NOMO-1 treated with DMSO at 0.1 percent for 48 hours (cell line): ENCODE measurements at regions not wholly inside any gene's neighbourhood (a gene's known extent, or its start where the extent isn't known, plus 50 kb on each side); places are given as distances from the start of the nearest gene placed in this dataset.
A peak's percentile ranks its signal among the peaks of the same experiment; 100 is the strongest.

Source experiments
- DNase-seq: peaks from one replicate; lab custom pipeline; 2025; ENCODE audit not compliant: unreplicated experiment; lab: John Stamatoyannopoulos, UW

- no peak for DNase-seq
Observed at GRCh38 chr2:238985041-238985729, 137.3 kb downstream of the TWIST2 start.

GRCh38 chr2:238985931-238986446 lies 138.1 kb downstream of the TWIST2 start:
- no peak for DNase-seq

DNA sequence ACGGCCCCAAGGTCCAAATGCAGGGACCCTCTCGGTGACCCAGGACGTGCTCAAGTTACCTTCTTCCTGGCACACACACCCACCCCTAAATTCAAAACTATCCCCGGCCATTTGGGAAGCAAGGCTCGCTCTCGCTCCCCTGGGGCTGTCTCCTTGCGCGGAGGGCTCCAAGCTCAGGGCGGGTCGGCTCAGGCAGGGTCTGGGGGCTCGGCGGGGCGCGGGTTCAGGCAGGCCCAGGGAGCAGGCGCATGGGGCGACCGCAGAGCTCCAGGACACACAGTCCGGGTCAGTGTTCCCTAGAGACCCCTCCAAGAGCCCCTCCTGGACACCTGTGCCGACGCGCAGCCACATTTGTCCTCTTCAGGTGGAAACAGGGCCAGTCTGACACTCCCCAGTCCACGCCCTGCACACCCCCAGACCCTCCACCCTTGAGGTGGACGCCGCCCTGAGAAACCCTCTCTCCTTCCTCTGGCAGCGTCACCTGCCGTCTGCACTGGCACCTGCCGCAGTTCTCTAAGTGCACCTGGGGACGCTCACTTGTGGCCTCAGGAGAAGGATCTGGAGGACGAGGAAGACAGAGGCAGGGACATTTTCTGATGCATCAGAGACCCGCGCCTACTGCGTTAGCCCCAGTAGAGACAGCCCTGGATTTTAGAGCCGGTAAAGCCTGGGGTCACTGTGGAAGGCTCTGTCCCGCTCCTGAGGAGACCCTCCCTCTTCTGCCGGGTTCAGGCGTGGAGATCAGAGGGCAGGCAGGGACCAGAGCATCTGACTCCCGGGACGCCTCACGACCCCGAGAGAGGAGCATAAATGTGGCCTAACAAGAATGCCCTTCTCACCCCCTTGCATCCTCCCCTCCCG lies 138.8 kb downstream of the TWIST2 start:
- DNase-seq = no peak

DNA sequence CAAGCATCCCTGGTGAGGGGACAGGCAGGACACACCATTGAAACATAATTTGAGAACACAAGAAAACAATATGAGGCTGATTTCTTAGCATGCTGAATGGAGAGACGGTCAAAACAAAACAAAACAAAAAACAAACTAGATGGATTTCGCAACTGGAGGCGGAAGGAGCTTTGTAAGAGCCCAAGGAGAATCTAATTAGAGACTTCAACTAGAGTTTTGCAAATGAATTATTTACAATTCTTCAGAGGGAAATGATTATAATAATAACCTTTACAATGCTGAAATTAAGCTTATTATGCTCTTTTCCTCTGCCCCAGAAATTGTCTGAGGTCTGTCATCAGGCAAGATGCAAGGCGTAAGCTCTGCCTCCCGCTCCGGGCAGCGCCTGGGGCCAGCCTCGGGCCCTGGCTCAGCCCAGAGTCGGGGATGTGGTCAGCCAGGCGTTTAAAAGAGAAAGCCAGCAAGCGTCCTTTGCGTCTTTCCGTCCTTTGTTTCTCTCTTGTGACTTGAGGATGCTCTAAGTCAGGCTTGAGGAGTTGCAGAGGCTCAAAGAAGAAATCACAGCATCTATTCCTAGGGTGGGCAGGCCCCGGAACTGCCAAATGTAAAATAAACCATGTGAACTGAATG lies 139.6 kb downstream of the TWIST2 start:
- no peak for DNase-seq

- DNase-seq = peak; percentile 30
Observed at GRCh38 chr2:238988105-238988504, 140.2 kb downstream of the TWIST2 start.

DNA sequence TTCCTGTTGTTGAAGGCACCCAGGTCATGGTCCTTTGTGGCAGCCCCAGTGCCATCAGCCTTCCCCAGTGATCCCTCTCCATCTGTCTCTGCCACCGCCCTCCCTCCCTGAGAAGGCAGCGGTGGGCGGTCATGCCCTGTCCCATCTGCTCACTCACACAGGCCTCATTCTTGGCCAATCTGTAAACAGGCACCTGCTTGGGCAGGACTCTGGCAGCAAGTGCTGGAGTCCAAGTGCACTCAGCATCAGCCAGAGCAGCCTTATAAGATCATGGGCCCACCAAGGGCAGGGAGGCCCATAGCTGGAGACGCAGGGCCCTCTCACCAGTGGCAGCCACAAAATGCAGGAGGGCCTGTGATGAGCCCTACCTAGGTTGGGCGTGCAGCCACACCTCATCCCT lies 140.9 kb downstream of the TWIST2 start:
- no peak for DNase-seq

DNA sequence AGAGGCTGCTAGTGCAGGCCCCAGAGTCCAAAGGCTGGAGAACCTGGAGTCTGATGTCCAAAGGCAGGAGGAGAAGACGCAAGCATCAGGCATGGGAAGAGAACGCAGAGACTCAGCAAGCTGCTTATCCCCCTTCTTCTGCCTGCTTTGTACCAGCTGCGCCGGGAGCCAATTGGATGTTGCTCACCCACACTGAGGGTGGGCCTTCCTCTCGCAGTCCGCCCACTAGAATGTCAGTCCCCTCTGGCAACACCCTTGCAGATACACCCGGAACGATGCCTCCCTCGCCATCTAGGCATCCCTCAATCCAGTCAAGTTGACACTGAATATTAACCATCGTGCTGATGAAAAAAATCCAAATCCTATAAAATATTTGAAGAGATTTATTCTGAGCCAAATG lies 141.6 kb downstream of the TWIST2 start:
- DNase-seq = no peak

DNA sequence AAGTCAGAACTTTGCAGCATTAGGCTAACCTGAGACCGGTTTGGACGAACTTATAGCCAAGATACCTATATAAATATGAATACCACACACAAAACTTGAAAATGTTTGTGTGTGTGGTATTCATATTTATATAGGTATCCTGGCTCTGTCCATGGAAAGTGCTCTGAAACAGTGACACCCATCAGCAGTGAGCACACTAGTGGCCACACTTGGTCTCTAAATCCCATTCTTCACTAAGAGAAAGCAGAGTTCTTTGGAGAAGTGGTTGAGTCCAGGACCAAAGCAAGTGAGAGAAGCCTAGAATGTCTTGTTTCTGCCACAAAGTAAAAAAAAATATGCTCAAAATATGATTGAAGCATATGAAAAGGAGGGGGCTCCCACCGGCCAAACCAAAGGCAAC lies 146.5 kb downstream of the TWIST2 start:
- no peak for DNase-seq

GRCh38 chr2:238994876-238995275 lies 147.0 kb downstream of the TWIST2 start:
- DNase-seq = no peak

DNA sequence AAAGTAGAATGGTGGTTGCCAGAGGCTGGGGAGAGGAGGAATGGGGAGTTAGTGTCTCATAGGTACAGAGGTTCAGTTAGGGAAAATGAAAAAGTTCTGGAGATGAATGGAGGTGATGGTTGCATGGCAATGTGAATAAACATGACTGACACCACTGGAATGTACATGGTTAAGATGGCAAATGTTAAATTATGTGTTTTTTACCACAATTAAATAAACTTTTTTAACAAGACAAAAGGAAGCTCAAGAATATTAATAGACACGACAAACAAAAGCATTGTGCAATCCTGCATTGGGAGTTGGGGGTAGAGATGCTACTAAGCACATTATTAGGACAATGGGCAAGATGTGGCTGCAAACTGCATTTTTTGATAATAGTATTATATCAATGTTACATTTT lies 147.7 kb downstream of the TWIST2 start:
- no peak for DNase-seq

GRCh38 chr2:238996331-238997136 lies 148.6 kb downstream of the TWIST2 start:
- no peak for DNase-seq

GRCh38 chr2:238997137-238997390 lies 149.2 kb downstream of the TWIST2 start:
- no peak for DNase-seq

GRCh38 chr2:238997684-238998083 lies 149.8 kb downstream of the TWIST2 start:
- DNase-seq = no peak
